ENCODE measurements at regions not wholly inside any gene's neighbourhood (a gene's known extent, or its start where the extent isn't known, plus 50 kb on each side); places are given as distances from the start of the nearest gene placed in this dataset.

DNA sequence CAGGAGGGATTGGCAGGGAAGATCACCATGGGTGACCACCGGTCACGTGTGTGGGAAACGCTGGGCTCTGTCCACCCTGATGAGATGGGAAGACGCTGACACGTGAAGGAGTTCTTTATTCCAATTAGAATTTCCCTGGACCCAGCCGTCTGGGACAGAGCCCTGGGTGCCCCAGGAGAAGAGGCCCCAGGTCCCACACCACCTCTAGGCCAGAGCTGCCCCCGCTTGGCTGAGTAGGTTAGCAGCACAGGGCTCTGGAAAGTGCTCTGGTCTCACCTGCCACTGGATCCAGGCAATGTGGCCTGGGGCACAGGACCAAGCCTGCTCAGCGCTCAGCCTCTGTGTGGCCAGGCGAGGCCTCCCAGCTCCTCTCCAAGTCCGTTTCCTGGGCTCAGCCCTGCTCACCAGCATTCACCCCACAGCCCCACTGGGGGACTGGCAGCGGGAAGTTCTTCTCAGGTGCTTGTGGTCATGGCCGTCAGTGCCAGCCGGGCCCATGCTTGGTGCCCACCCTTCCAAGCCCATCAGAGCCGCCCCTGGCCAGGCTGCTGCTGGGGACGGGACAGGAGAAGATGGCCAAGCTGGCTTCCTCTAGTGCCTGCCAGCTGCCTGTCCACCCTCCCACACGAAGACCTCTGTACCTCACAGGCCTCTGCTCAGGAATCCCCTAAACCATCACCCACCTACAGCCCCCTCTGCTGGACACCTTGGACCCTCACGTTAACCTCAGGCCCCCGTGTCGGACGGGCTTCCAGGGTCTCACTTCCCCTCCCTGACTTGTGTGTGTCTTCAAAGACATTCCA, 62.5 kb upstream of the FGF3 start:
- no peak overlapping the region for H3K27ac ChIP-seq
- TF ChIP-seq ZFX (IDR thresholded peaks at IDR 0.05): no peak
- TF ChIP-seq, protein P1, sequence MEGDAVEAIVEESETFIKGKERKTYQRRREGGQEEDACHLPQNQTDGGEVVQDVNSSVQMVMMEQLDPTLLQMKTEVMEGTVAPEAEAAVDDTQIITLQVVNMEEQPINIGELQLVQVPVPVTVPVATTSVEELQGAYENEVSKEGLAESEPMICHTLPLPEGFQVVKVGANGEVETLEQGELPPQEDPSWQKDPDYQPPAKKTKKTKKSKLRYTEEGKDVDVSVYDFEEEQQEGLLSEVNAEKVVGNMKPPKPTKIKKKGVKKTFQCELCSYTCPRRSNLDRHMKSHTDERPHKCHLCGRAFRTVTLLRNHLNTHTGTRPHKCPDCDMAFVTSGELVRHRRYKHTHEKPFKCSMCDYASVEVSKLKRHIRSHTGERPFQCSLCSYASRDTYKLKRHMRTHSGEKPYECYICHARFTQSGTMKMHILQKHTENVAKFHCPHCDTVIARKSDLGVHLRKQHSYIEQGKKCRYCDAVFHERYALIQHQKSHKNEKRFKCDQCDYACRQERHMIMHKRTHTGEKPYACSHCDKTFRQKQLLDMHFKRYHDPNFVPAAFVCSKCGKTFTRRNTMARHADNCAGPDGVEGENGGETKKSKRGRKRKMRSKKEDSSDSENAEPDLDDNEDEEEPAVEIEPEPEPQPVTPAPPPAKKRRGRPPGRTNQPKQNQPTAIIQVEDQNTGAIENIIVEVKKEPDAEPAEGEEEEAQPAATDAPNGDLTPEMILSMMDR (conservative IDR thresholded peaks at IDR 0.05): no peak

DNA sequence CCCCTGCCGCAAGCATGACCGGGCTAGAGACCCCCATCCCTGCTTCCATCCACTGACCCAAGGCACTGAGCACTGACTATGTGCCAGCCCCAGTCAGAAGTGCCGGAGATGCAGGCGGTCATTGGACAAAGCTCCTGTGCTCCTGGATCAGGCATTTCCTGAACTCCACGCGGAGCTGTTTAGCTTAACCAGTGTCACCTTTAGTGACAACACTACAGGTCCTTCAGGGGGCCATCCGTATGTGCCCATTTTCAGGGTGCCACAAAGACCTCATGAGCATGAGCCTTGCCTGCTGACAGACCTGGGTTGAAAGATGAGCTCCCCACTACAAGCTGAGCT, 63.0 kb upstream of the FGF3 start:
- H3K27ac ChIP-seq: no peak overlapping the region
- TF ChIP-seq, protein P1 (conservative IDR thresholded peaks at IDR 0.05): no peak
- TF ChIP-seq ZFX (IDR thresholded peaks at IDR 0.05): no peak

DNA sequence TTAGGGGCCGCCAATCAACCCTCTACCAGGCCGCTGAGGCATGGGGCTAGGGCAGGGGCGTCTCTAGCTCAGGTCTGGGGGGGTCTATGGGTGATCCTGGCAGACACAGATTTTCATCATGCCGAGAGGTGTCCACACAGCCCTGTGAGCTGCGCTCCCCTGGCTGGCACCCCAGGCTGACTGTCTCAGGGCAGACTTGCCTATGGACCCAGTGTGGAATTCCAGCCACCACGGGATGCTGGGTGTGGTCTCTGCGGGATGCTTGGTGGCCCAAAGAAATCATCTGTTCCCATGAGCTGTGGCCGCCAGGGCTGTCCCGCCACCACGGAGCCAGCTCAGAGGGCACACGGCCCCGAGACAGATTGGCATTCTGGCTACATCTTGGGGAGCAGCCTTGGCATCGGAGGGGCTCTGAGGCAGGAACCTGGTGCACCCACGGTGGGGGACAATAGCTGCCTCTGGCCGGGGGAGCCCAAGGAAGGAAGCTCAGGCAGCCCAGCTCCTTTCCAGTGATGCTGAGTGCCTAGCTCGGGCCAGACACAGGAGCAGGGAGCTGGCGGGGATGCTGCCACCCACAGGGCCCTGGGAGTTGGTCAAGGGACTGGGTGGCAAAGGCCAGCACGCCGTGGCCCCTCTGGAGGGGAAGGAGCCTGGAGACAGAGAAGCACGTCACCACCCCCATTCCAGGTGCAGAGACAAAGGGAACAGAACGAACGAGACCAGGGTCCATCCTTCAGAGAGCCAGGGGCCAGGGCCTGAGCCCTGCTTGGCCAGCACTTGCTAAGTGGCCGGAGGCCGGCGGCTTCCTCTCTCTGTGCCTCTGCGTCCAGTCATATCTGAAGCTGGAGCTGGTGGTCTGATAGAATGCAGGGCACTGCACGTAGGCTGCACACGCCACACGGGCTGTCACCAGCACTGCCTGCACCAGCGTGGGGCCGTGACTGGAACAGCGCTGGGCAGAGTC, 64.4 kb upstream of the FGF3 start:
- TF ChIP-seq, protein P1 (conservative IDR thresholded peaks at IDR 0.05): no peak
- no peak for TF ChIP-seq ZFX (IDR thresholded peaks at IDR 0.05)
- H3K27ac ChIP-seq: no peak overlapping the region

DNA sequence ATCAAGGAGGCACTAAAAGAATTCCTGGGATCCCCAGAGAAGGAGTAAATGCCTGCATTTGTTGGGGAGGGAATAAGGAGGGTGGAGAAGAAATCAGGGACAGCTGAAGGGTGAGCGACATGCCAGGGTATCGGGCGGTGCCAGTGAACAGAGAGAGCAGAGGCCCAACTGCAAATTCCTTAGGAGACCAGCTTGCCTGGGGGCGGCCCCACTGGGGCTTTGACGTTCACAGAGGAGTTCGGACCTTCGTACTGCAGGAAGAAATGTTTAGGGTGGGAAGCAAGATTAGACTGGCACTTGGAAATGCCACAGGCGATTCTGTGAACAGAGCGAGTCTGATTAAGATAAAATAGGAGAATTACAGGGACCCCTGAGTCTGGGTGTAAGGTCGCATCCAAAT, 65.1 kb upstream of the FGF3 start:
- H3K27ac ChIP-seq: no peak overlapping the region
- TF ChIP-seq, protein P1 (conservative IDR thresholded peaks at IDR 0.05): no peak
- TF ChIP-seq ZFX (IDR thresholded peaks at IDR 0.05): no peak

DNA sequence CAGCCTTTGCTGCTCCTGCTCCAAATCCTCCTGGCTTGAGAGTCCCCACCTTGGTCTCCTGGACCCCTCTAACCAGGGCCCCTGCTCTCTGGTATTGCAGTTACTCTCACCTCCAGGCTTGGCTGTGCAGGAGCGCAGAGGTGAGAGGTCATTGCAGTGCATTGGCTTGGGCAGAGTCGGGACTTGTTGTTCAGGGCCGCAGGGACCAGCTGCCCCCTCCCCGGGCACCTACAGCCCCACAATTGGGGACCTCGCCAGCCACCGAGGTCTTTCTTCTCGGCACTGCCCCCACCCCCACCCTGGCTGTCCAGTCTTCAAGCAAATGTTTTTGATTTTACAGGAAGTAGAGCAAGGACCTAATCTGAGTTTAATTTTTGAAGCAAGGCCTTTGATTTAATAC, 65.5 kb upstream of the FGF3 start:
- no peak for TF ChIP-seq ZFX (IDR thresholded peaks at IDR 0.05)
- TF ChIP-seq, protein P1 (conservative IDR thresholded peaks at IDR 0.05): no peak

DNA sequence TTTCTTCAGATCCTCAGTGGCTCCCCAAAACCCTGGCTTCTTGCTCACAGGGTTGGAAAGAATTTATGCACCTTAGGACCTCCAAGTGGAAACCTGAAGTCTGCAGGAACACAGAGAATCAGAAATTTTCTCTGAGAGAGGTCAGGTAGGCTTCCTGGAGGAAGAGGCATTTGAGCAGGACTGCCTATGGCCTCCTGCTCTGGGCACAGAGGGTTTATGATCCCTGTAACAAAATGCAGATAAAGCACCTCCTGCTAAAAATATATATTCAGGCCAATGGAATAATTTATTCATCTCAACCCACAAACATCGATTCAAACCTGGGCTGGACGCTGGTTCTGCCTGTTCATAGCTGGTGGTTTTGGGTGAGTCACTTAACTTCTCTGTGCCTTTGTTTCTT, 68.1 kb upstream of the FGF3 start:
- TF ChIP-seq, protein P1 (conservative IDR thresholded peaks at IDR 0.05): no peak
- TF ChIP-seq ZFX (IDR thresholded peaks at IDR 0.05): no peak
- no peak overlapping the region for H3K27ac ChIP-seq

More for the DNA sequence above, 65.5 kb upstream of the FGF3 start:
- no peak overlapping the region for H3K27ac ChIP-seq

All from C4-2B (cell line).